ENCODE measurements at regions not wholly inside any gene's neighbourhood (a gene's known extent, or its start where the extent isn't known, plus 50 kb on each side); places are given as distances from the start of the nearest gene placed in this dataset.

- DNase-seq (ENCODE audit: low read depth in 2 of 2), result no peak
Measured at GRCh38 chr10:130866857-130867256, 444.7 kb downstream of the TCERG1L start.

GRCh38 chr10:130867446-130868194 is 443.9 kb downstream of the TCERG1L start:
- no peak for DNase-seq (ENCODE audit: low read depth in 2 of 2)

GRCh38 chr10:130869179-130869841 is 442.2 kb downstream of the TCERG1L start:
- DNase-seq (ENCODE audit: low read depth in 2 of 2), result no peak

GRCh38 chr10:130871406-130871805 is 440.1 kb downstream of the TCERG1L start:
- no peak for DNase-seq (ENCODE audit: low read depth in 2 of 2)

- DNase-seq (ENCODE audit: low read depth in 2 of 2), result no peak
Measured at GRCh38 chr10:130873636-130874035, 437.9 kb downstream of the TCERG1L start.

- no peak for DNase-seq (ENCODE audit: low read depth in 2 of 2)
Measured at GRCh38 chr10:130875116-130875515, 436.4 kb downstream of the TCERG1L start.

GRCh38 chr10:130875897-130876472 is 435.5 kb downstream of the TCERG1L start:
- no peak for DNase-seq (ENCODE audit: low read depth in 2 of 2)

- DNase-seq (ENCODE audit: low read depth in 2 of 2), result no peak
Measured at GRCh38 chr10:130877126-130877525, 434.4 kb downstream of the TCERG1L start.

GRCh38 chr10:130878131-130878530 is 433.4 kb downstream of the TCERG1L start:
- no peak for DNase-seq (ENCODE audit: low read depth in 2 of 2)

GRCh38 chr10:130882906-130883305 is 428.6 kb downstream of the TCERG1L start:
- DNase-seq (ENCODE audit: low read depth in 2 of 2), result no peak

- no peak for DNase-seq (ENCODE audit: low read depth in 2 of 2)
Measured at GRCh38 chr10:130884456-130884855, 427.1 kb downstream of the TCERG1L start.

GRCh38 chr10:130885021-130885655 is 426.4 kb downstream of the TCERG1L start:
- no peak for DNase-seq (ENCODE audit: low read depth in 2 of 2)

- no peak for DNase-seq (ENCODE audit: low read depth in 2 of 2)
Measured at GRCh38 chr10:130887170-130887569, 424.4 kb downstream of the TCERG1L start.

GRCh38 chr10:130888493-130888892 is 423.0 kb downstream of the TCERG1L start:
- no peak for DNase-seq (ENCODE audit: low read depth in 2 of 2)

- no peak for DNase-seq (ENCODE audit: low read depth in 2 of 2)
Measured at GRCh38 chr10:130889240-130889639, 422.3 kb downstream of the TCERG1L start.

- no peak for DNase-seq (ENCODE audit: low read depth in 2 of 2)
Measured at GRCh38 chr10:130889780-130890179, 421.7 kb downstream of the TCERG1L start.

- no peak for DNase-seq (ENCODE audit: low read depth in 2 of 2)
Measured at GRCh38 chr10:130891066-130891465, 420.5 kb downstream of the TCERG1L start.

GRCh38 chr10:130894471-130894870 is 417.1 kb downstream of the TCERG1L start:
- DNase-seq (ENCODE audit: low read depth in 2 of 2), result no peak

- DNase-seq (ENCODE audit: low read depth in 2 of 2), result no peak
Measured at GRCh38 chr10:130895161-130895560, 416.4 kb downstream of the TCERG1L start.

GRCh38 chr10:130897815-130898214 is 413.7 kb downstream of the TCERG1L start:
- DNase-seq (ENCODE audit: low read depth in 2 of 2), result no peak

- no peak for DNase-seq (ENCODE audit: low read depth in 2 of 2)
Measured at GRCh38 chr10:130898381-130898780, 413.1 kb downstream of the TCERG1L start.

GRCh38 chr10:130899856-130900255 is 411.7 kb downstream of the TCERG1L start:
- no peak for DNase-seq (ENCODE audit: low read depth in 2 of 2)
